Coronary artery (tissue), 2 donors: ENCODE measurements at regions not wholly inside any gene's neighbourhood (a gene's known extent, or its start where the extent isn't known, plus 50 kb on each side); places are given as distances from the start of the nearest gene placed in this dataset.

Source experiments
- DNase-seq: peaks from one replicate; pipeline ENCODE4 v3.0.0-alpha.2; 2017; ENCODE audit warnings: low spot score
- H3K27ac ChIP-seq, 2 donors: fragments of 200-600 bp; sonication (generic); one replicate each; pipeline ENCODE4 v1.5.1; 2016 to 2019
- H3K4me3 ChIP-seq: fragments of 200-600 bp; sonication (generic); 2 replicates; pipeline ENCODE4 v1.5.1; 2016; ENCODE audit warnings: mild to moderate bottlenecking, moderate library complexity
- TF ChIP-seq, protein P1 (sequence below): fragments of 200-600 bp; sonication (generic); IDR thresholded peaks from one replicate; pipeline ENCODE4 v1.5.1; 2019; ENCODE audit warnings: antibody characterized with exemption

DNA sequence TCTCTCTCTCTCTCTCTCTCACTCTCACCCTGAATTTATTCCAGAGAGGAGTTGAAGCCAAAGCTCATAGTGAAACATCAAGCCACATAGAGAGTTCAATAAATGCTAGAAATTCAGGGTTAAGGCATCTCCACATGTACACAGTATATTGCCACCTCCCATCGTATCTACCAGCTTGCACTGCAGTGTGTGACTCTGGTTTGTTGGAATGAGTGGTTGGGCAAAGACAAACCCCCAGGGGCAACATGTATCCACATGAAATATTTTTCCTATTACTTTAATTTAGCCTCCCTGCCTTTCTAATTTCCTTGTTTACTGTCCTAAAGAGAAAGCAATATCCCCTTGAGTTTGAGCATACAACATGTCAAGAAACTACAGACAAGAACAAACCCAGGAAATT, 247.3 kb downstream of the SPATA18 start:
- TF ChIP-seq, protein P1, sequence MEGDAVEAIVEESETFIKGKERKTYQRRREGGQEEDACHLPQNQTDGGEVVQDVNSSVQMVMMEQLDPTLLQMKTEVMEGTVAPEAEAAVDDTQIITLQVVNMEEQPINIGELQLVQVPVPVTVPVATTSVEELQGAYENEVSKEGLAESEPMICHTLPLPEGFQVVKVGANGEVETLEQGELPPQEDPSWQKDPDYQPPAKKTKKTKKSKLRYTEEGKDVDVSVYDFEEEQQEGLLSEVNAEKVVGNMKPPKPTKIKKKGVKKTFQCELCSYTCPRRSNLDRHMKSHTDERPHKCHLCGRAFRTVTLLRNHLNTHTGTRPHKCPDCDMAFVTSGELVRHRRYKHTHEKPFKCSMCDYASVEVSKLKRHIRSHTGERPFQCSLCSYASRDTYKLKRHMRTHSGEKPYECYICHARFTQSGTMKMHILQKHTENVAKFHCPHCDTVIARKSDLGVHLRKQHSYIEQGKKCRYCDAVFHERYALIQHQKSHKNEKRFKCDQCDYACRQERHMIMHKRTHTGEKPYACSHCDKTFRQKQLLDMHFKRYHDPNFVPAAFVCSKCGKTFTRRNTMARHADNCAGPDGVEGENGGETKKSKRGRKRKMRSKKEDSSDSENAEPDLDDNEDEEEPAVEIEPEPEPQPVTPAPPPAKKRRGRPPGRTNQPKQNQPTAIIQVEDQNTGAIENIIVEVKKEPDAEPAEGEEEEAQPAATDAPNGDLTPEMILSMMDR: no peak
- no peak for DNase-seq
- H3K4me3 ChIP-seq: no peak overlapping the region
- H3K27ac ChIP-seq: no peak overlapping the region

DNA sequence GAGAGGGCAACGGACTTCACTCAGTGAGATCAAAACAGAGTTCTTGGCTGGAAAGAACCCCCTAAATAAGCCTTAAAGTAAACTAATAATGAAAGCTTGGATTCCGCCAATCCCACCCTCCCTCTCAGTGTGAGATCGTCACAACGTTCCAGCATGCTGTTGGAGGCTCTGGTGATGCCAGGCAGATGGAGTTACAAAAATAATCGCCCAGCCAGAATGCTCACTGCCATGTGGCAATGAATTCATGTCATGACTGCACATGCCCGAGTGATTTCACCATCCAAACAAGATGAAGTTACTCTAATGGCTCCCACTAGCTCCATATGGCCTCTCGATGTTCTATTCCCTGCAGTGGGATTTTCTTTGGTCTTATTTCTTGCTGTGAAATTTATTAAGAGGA, 248.0 kb downstream of the SPATA18 start:
- DNase-seq: no peak
- TF ChIP-seq, protein P1: no peak

DNA sequence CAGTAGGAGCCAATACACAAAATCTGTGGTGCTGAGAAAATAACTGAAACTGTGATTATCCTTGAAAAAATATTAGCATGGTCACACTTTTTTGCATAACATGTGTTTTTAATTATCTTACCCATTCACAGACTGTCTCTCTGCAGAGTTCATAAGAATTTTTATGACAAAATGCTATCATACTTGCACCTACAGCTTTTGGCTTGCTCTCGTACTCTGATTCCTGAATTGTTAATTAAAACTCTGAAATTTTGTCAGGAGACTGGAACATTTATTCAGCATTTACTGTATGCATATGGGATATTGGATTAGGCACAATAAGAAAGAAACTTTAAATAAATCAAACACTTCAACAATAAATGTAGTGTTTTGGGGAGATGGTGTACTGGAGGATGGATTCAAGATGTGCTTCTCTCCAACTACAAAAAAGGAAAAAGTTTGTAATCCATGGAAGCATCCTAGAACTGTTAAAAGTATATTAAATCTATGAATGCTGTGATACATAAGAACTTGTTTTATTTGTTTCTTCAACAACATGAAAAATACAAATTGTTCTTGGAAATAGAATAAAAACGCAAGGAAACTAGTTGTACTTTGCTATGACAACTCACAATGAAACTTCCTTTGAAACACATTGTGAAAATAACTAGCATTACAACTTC, 260.5 kb downstream of the SPATA18 start:
- Histone ChIP-seq H3K4me3 (no peak overlapping the region), H3K27ac (no peak overlapping the region)
- DNase-seq: no peak
- TF ChIP-seq, protein P1: no peak

More for the DNA sequence above, 248.0 kb downstream of the SPATA18 start:
- Histone ChIP-seq H3K4me3 (no peak overlapping the region), H3K27ac (no peak overlapping the region)

DNA sequence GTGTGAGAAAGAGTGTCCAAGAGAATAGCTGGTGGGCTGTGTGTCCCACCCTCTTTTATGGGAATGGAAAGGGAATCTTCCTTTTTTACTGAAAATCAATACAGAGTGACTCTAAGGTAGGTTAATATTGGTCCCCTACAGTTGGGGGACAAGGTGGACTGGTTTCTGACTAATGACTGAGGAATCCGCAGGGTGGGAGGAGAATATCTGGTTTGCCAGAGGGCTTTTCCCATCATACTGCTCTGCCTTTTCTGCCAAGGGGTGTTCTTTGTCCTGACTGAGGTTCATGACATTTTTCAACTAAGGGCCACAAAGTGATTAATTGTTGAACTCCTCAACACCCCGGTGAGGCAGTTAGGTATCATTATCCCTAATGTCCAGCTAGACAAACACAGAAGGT, 261.6 kb downstream of the SPATA18 start:
- Histone ChIP-seq H3K4me3 (no peak overlapping the region), H3K27ac (no peak overlapping the region)
- TF ChIP-seq, protein P1: no peak
- no peak for DNase-seq

DNA sequence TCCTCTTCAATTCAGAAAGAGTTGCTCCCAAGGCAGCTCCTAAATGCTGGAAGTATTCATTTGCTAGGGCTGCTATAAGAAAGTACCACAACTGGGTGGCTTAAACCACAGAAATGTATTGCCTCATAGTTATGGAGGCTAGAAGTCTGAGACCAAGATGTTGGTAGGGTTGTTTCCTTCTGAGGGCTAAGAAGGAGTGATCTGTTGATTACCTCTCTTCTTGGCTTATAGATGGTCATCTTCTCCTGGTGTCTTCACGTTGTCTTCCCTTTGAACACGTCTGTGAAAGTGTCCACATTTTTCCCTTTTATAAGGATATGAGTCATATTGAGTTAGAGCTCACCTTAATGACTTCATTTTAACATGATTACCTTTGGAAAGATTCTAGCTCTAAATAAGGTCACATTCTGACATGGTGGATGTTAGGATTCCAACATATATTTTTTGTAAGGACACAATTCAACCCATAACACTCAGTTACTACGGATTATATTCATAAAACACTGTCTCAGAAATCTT, 266.3 kb downstream of the SPATA18 start:
- TF ChIP-seq, protein P1: no peak
- Histone ChIP-seq H3K27ac (no peak overlapping the region), H3K4me3 (no peak overlapping the region)
- no peak for DNase-seq

DNA sequence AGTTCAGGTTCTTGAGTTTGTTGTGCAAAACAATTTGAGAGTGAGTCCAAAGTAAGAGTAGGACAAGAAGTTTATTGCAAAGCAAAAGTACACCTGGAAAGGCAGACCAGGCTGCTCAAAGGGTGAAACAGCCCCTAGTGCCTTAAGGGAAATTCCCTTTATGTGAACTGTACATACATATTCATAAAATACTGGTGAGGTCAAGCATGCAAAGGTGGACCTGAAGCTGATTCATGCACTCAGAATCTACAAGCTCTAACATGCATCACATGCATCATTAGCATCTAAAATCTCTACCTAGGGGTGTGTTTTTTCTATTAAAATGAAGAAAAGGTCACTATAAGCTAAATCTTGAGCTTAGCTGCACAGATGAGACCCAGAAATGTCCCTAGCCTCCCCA, 266.9 kb downstream of the SPATA18 start:
- Histone ChIP-seq H3K27ac (no peak overlapping the region), H3K4me3 (no peak overlapping the region)
- TF ChIP-seq, protein P1: no peak
- no peak for DNase-seq

DNA sequence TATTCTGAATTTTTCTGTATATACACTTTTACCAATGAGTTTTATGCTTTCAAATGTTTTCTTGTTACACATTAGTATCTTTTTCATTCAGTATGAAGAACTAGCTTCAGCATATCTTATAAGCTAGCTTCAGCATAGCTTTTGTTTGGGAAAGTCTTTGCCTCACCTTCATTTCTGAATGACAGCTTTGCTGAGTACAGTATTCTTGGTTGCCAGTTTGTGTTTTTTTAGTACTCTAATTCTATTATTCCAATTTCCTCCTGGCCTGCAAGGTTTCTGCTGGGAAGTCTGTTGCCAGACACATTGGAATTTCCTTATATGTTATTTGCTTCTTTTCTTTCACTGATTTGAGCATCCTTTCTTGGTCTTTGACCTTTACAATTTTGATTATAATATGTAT, 278.8 kb downstream of the SPATA18 start:
- no peak overlapping the region for H3K4me3 ChIP-seq
- no peak overlapping the region for H3K27ac ChIP-seq
- no peak for DNase-seq
- TF ChIP-seq, protein P1: no peak
